Sigmoid colon (tissue), 4 donors: ENCODE measurements at regions not wholly inside any gene's neighbourhood (a gene's known extent, or its start where the extent isn't known, plus 50 kb on each side); places are given as distances from the start of the nearest gene placed in this dataset.

Source experiments
- POLR2A ChIP-seq, 2 donors: fragments of 450-650 bp; IDR thresholded peaks; one replicate each; pipeline ENCODE4 v1.6.1; 2016; ENCODE audit warnings: antibody characterized with exemption in 2 of 2, mild to moderate bottlenecking in 2 of 2, moderate library complexity in 2 of 2
- POLR2AphosphoS5 ChIP-seq, 4 donors: sonication (generic); formaldehyde crosslinking; IDR thresholded peaks; one replicate each; pipeline ENCODE4 v1.6.1; 2017; ENCODE audit warnings: antibody characterized with exemption in 4 of 4
- TF ChIP-seq, protein P1 (sequence below), 4 experiments: fragments of 450-650 bp in 3 of 4; fragments of 200-600 bp in 1 of 4; IDR thresholded peaks; one replicate each; pipeline ENCODE4 v1.5.1; 2016 to 2019; ENCODE audit warnings: antibody characterized with exemption in 4 of 4, mild to moderate bottlenecking in 3 of 4, moderate library complexity in 2 of 4

DNA sequence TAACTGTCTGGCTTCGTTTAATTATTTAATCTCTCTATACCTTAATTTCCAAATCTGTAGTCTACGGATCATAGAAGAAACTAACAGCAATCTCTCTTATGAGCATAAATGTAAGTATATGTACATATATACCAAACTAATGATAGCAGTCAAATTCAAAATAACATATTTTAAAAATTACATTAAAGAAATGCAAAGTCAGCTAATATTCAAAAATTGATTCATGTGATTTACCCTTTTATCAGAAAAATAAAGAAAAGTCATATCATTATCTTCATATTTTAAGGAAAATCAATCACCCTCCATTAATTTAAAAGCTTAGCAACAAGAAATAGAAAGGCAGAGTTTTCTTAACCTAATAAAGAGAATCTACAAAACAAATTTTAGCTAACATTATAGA is 575.9 kb downstream of the IRS1 start:
- TF ChIP-seq, protein P1, sequence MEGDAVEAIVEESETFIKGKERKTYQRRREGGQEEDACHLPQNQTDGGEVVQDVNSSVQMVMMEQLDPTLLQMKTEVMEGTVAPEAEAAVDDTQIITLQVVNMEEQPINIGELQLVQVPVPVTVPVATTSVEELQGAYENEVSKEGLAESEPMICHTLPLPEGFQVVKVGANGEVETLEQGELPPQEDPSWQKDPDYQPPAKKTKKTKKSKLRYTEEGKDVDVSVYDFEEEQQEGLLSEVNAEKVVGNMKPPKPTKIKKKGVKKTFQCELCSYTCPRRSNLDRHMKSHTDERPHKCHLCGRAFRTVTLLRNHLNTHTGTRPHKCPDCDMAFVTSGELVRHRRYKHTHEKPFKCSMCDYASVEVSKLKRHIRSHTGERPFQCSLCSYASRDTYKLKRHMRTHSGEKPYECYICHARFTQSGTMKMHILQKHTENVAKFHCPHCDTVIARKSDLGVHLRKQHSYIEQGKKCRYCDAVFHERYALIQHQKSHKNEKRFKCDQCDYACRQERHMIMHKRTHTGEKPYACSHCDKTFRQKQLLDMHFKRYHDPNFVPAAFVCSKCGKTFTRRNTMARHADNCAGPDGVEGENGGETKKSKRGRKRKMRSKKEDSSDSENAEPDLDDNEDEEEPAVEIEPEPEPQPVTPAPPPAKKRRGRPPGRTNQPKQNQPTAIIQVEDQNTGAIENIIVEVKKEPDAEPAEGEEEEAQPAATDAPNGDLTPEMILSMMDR (IDR thresholded peaks at IDR 0.05), result no peak
- no peak for TF ChIP-seq POLR2A (IDR thresholded peaks at IDR 0.05)
- TF ChIP-seq POLR2AphosphoS5 (IDR thresholded peaks at IDR 0.05), result no peak
